ENCODE measurements at regions not wholly inside any gene's neighbourhood (a gene's known extent, or its start where the extent isn't known, plus 50 kb on each side); places are given as distances from the start of the nearest gene placed in this dataset.

GRCh38 chr6:111975466-111975865 is 78.4 kb upstream of the CCN6 start:
- no peak for DNase-seq (ENCODE audit: low read depth, low spot score)

GRCh38 chr6:111976139-111976538 is 77.8 kb upstream of the CCN6 start:
- Histone ChIP-seq H3K36me3 (ENCODE audit: control insufficient read depth, insufficient read depth, low read length) (no peaks in the 10 kb centered on the region), H3K27me3 (ENCODE audit: control insufficient read depth, insufficient read depth, low read length) (no peaks in the 10 kb centered on the region), H3K9me3 (ENCODE audit: control insufficient read depth, insufficient read depth, low read length) (no peaks in the 10 kb centered on the region), H3K4me3 (ENCODE audit: low read length) (no peak overlapping the region), H3K27ac (ENCODE audit: low read length) (no peak overlapping the region), H3K4me1 (ENCODE audit: control insufficient read depth, insufficient read depth, low read length) (no peaks in the 10 kb centered on the region)
- DNase-seq (ENCODE audit: low read depth, low spot score) = no peak
- WGBS (ENCODE audit: insufficient coverage, insufficient read length) = no CpG with 5 or more reads among the region's 2 CpGs

More at GRCh38 chr6:111975466-111975865, 78.4 kb upstream of the CCN6 start:
- Histone ChIP-seq H3K4me3 (ENCODE audit: low read length) (no peak overlapping the region), H3K36me3 (ENCODE audit: control insufficient read depth, insufficient read depth, low read length) (no peaks in the 10 kb centered on the region), H3K9me3 (ENCODE audit: control insufficient read depth, insufficient read depth, low read length) (no peaks in the 10 kb centered on the region), H3K27ac (ENCODE audit: low read length) (no peak overlapping the region), H3K4me1 (ENCODE audit: control insufficient read depth, insufficient read depth, low read length) (no peaks in the 10 kb centered on the region), H3K27me3 (ENCODE audit: control insufficient read depth, insufficient read depth, low read length) (no peaks in the 10 kb centered on the region)
- no CpG with 5 or more reads among the region's 6 CpGs for WGBS (ENCODE audit: insufficient coverage, insufficient read length)

GRCh38 chr6:111978532-111979149 is 75.3 kb upstream of the CCN6 start:
- no peaks in the 10 kb centered on the region for H3K36me3 ChIP-seq (ENCODE audit: control insufficient read depth, insufficient read depth, low read length)
- no peak overlapping the region for H3K4me3 ChIP-seq (ENCODE audit: low read length)
- no peaks in the 10 kb centered on the region for H3K4me1 ChIP-seq (ENCODE audit: control insufficient read depth, insufficient read depth, low read length)
- H3K27me3 ChIP-seq (ENCODE audit: control insufficient read depth, insufficient read depth, low read length) = no peaks in the 10 kb centered on the region
- no peak overlapping the region for H3K27ac ChIP-seq (ENCODE audit: low read length)
- DNase-seq (ENCODE audit: low read depth, low spot score) = no peak
- H3K9me3 ChIP-seq (ENCODE audit: control insufficient read depth, insufficient read depth, low read length) = no peaks in the 10 kb centered on the region
- no CpG with 5 or more reads among the region's 3 CpGs for WGBS (ENCODE audit: insufficient coverage, insufficient read length)

GRCh38 chr6:111979633-111980032 is 74.3 kb upstream of the CCN6 start:
- DNase-seq (ENCODE audit: low read depth, low spot score) = no peak
- no peaks in the 10 kb centered on the region for H3K27me3 ChIP-seq (ENCODE audit: control insufficient read depth, insufficient read depth, low read length)
- no CpG with 5 or more reads among the region's 6 CpGs for WGBS (ENCODE audit: insufficient coverage, insufficient read length)
- H3K4me3 ChIP-seq (ENCODE audit: low read length) = no peak overlapping the region
- H3K9me3 ChIP-seq (ENCODE audit: control insufficient read depth, insufficient read depth, low read length) = no peaks in the 10 kb centered on the region
- H3K4me1 ChIP-seq (ENCODE audit: control insufficient read depth, insufficient read depth, low read length) = no peaks in the 10 kb centered on the region
- H3K36me3 ChIP-seq (ENCODE audit: control insufficient read depth, insufficient read depth, low read length) = no peaks in the 10 kb centered on the region
- no peak overlapping the region for H3K27ac ChIP-seq (ENCODE audit: low read length)

GRCh38 chr6:111980143-111980542 is 73.8 kb upstream of the CCN6 start:
- Histone ChIP-seq H3K27me3 (ENCODE audit: control insufficient read depth, insufficient read depth, low read length) (no peaks in the 10 kb centered on the region), H3K4me1 (ENCODE audit: control insufficient read depth, insufficient read depth, low read length) (no peaks in the 10 kb centered on the region; the same call in 1 of the 2 replicates), H3K4me3 (ENCODE audit: low read length) (no peak overlapping the region), H3K9me3 (ENCODE audit: control insufficient read depth, insufficient read depth, low read length) (no peaks in the 10 kb centered on the region), H3K27ac (ENCODE audit: low read length) (no peak overlapping the region), H3K36me3 (ENCODE audit: control insufficient read depth, insufficient read depth, low read length) (no peaks in the 10 kb centered on the region)
- DNase-seq (ENCODE audit: low read depth, low spot score) = no peak
- no CpG with 5 or more reads among the region's 6 CpGs for WGBS (ENCODE audit: insufficient coverage, insufficient read length)

- H3K27me3 ChIP-seq (ENCODE audit: control insufficient read depth, insufficient read depth, low read length) = no peaks in the 10 kb centered on the region
- no peak for DNase-seq (ENCODE audit: low read depth, low spot score)
- no peaks in the 10 kb centered on the region for H3K36me3 ChIP-seq (ENCODE audit: control insufficient read depth, insufficient read depth, low read length)
- H3K4me3 ChIP-seq (ENCODE audit: low read length) = no peak overlapping the region
- H3K4me1 ChIP-seq (ENCODE audit: control insufficient read depth, insufficient read depth, low read length) = peaks cover 2% of the 10 kb centered on the region; the same call in 1 of the 2 replicates
- H3K27ac ChIP-seq (ENCODE audit: low read length) = no peak overlapping the region
- no peaks in the 10 kb centered on the region for H3K9me3 ChIP-seq (ENCODE audit: control insufficient read depth, insufficient read depth, low read length)
- no CpG with 5 or more reads among the region's 8 CpGs for WGBS (ENCODE audit: insufficient coverage, insufficient read length)
Observed at GRCh38 chr6:111980971-111981840, 72.7 kb upstream of the CCN6 start.

GRCh38 chr6:111982681-111983080 is 71.2 kb upstream of the CCN6 start:
- H3K9me3 ChIP-seq (ENCODE audit: control insufficient read depth, insufficient read depth, low read length) = no peaks in the 10 kb centered on the region
- WGBS (ENCODE audit: insufficient coverage, insufficient read length) = no CpG with 5 or more reads among the region's 1 CpG

GRCh38 chr6:111983193-111983592 is 70.7 kb upstream of the CCN6 start:
- no peak for DNase-seq (ENCODE audit: low read depth, low spot score)
- WGBS (ENCODE audit: insufficient coverage, insufficient read length) = no CpG with 5 or more reads among the region's 3 CpGs

More at GRCh38 chr6:111982681-111983080, 71.2 kb upstream of the CCN6 start:
- no peaks in the 10 kb centered on the region for H3K27me3 ChIP-seq (ENCODE audit: control insufficient read depth, insufficient read depth, low read length)
- DNase-seq (ENCODE audit: low read depth, low spot score) = no peak
- H3K27ac ChIP-seq (ENCODE audit: low read length) = no peak overlapping the region
- H3K4me3 ChIP-seq (ENCODE audit: low read length) = no peak overlapping the region
- peaks cover 2% of the 10 kb centered on the region; the same call in 1 of the 2 replicates for H3K4me1 ChIP-seq (ENCODE audit: control insufficient read depth, insufficient read depth, low read length)
- no peaks in the 10 kb centered on the region for H3K36me3 ChIP-seq (ENCODE audit: control insufficient read depth, insufficient read depth, low read length)

GRCh38 chr6:111984081-111984480 is 69.8 kb upstream of the CCN6 start:
- Histone ChIP-seq H3K27me3 (ENCODE audit: control insufficient read depth, insufficient read depth, low read length) (no peaks in the 10 kb centered on the region), H3K9me3 (ENCODE audit: control insufficient read depth, insufficient read depth, low read length) (no peaks in the 10 kb centered on the region), H3K4me1 (ENCODE audit: control insufficient read depth, insufficient read depth, low read length) (peaks cover 2% of the 10 kb centered on the region; the same call in 1 of the 2 replicates), H3K36me3 (ENCODE audit: control insufficient read depth, insufficient read depth, low read length) (no peaks in the 10 kb centered on the region), H3K27ac (ENCODE audit: low read length) (no peak overlapping the region), H3K4me3 (ENCODE audit: low read length) (no peak overlapping the region)
- DNase-seq (ENCODE audit: low read depth, low spot score) = no peak
- WGBS (ENCODE audit: insufficient coverage, insufficient read length) = no CpG with 5 or more reads among the region's 4 CpGs

More at GRCh38 chr6:111983193-111983592, 70.7 kb upstream of the CCN6 start:
- Histone ChIP-seq H3K4me3 (ENCODE audit: low read length) (no peak overlapping the region), H3K4me1 (ENCODE audit: control insufficient read depth, insufficient read depth, low read length) (peaks cover 2% of the 10 kb centered on the region; the same call in 1 of the 2 replicates), H3K36me3 (ENCODE audit: control insufficient read depth, insufficient read depth, low read length) (no peaks in the 10 kb centered on the region), H3K9me3 (ENCODE audit: control insufficient read depth, insufficient read depth, low read length) (no peaks in the 10 kb centered on the region), H3K27me3 (ENCODE audit: control insufficient read depth, insufficient read depth, low read length) (no peaks in the 10 kb centered on the region), H3K27ac (ENCODE audit: low read length) (no peak overlapping the region)

GRCh38 chr6:111984516-111985201 is 69.2 kb upstream of the CCN6 start:
- no CpG with 5 or more reads among the region's 5 CpGs for WGBS (ENCODE audit: insufficient coverage, insufficient read length)
- Histone ChIP-seq H3K27me3 (ENCODE audit: control insufficient read depth, insufficient read depth, low read length) (no peaks in the 10 kb centered on the region), H3K27ac (ENCODE audit: low read length) (no peak overlapping the region), H3K9me3 (ENCODE audit: control insufficient read depth, insufficient read depth, low read length) (no peaks in the 10 kb centered on the region), H3K36me3 (ENCODE audit: control insufficient read depth, insufficient read depth, low read length) (no peaks in the 10 kb centered on the region), H3K4me3 (ENCODE audit: low read length) (no peak overlapping the region), H3K4me1 (ENCODE audit: control insufficient read depth, insufficient read depth, low read length) (peaks cover 2% of the 10 kb centered on the region; the same call in 1 of the 2 replicates)
- no peak for DNase-seq (ENCODE audit: low read depth, low spot score)
